ENCODE measurements at regions not wholly inside any gene's neighbourhood (a gene's known extent, or its start where the extent isn't known, plus 50 kb on each side); places are given as distances from the start of the nearest gene placed in this dataset.

DNA sequence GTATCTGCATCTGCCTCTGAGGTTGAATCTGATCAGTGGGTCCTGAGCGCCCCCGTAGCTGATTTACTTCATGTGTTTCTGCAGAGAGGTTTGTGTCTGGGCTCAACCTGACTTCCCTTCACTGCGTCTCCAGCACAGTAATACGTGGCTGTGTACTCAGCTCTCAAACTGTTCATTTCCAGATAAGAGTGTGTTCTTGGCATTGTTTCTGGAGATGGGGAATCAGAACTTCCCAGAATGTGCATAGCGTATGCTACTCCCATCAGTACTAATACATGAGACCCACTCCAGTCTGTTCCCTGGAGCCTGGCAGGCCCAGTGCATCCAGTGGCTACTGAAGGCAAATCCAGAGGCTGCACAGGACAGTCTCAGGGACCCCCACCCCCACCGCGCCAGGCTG, 1297.2 kb downstream of the TMEM121 start:
- no peak for DNase-seq

DNA sequence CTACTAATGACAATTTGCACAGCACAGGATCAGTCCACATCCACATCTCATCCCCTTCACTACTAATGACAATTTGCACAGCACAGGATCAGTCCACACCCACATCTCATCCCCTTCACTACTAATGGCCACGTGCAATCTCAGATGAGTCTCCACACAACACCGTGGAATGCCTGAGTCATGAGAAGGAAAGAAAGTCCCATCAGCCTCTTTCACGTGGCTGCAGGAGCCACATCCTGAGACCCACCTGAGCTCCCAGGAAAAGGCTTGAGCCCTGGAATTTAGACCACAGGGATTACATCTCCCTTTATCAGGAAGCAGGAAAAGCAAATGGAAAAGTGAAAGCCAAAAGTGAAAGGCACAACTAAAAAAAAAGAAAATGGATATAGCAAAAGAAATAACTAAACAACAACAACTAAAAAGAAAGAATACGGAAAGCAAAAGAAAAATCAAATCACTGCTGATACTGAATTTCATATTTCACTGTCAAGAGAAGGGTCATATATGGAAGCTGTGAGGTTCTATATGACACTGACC, 1300.5 kb downstream of the TMEM121 start:
- no peak for DNase-seq

- no peak for DNase-seq
These were observed 1304.9 kb downstream of the TMEM121 start for GRCh38 chr14:106831322-106831720.

GRCh38 chr14:106837870-106838269, 1311.5 kb downstream of the TMEM121 start:
- DNase-seq, result no peak

DNA sequence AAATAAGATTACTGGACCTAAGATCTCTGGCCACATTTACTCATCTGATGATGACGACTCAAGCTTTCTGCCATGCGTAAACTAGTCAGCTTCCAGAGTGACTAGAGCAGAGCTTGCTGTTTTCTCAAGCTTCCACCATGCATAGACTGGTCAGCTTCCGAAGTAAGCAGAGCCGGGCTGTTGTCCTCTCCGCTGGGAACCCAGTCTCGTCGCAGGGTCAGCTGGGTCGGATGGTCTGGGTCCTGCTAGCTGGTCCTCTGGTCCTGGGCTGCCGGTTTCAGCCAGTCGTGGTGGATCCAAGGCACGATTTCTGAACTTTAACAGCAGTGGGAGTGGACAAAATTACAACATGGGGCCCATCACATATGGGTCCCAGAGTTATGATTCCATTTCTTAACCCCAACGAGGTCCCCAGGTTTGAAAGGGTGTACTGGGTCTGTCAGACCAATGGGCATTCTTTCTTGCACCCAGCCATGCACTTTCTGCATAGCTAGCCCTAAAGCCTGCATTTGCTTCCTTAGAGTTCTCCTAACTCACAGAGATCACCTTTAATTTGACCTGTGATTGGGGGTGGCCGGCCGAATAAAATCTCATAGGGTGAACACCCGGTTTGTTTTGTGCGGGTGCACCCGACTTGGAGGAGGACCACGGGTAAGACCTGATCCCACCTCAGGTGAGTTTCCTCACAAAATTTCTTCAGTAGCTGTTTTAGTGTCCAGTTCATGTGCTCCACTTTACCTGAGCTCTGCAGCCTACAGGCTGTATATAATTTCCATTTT, 1312.8 kb downstream of the TMEM121 start:
- no peak for DNase-seq

- no peak for DNase-seq
These were observed 1313.9 kb downstream of the TMEM121 start for GRCh38 chr14:106840258-106840657.

DNA sequence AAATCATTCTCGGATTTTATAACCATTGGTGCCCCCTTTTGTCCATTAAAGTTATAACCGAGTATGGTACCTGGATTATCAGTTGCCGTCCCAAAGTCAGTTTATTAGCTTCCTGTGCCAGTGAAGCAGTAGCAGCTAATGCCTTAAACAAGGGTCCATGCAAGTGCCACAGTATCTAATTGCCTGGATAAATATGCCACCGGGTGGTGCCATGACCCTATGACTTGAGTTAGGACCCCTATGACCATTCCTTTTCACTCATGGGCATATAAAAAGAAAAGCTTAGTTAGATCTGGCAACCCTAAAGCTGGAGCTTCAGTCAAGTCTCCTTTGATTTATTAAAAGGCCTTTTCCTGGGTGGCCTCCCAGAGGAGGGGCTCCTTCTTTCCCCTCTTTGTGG, 1314.6 kb downstream of the TMEM121 start:
- no peak for DNase-seq

- no peak for DNase-seq
These were observed 1315.3 kb downstream of the TMEM121 start for GRCh38 chr14:106841701-106842100.

DNA sequence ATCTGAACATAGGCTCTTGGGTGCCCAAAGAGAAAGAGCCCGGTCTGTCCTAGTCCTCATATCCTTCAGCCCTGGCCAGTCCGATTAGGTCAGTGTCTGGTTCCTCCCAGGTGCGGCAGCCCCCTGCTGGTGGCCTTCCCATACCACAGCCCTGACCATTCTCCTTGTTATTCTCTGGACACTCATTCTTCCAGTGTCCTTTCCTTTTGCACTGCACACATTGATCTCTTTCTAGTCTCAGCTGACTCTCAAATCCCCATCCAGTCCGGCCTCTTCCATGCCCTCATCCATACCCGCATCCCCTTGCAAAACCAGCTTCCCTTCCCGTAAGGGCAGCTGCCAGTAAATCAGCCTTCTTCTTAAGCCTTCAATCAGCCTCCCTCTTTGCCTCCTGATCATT, 1316.3 kb downstream of the TMEM121 start:
- no peak for DNase-seq

GRCh38 chr14:106843386-106843785, 1317.0 kb downstream of the TMEM121 start:
- DNase-seq, result no peak

- DNase-seq, result no peak
These were observed 1317.6 kb downstream of the TMEM121 start for GRCh38 chr14:106843951-106844483.

DNA sequence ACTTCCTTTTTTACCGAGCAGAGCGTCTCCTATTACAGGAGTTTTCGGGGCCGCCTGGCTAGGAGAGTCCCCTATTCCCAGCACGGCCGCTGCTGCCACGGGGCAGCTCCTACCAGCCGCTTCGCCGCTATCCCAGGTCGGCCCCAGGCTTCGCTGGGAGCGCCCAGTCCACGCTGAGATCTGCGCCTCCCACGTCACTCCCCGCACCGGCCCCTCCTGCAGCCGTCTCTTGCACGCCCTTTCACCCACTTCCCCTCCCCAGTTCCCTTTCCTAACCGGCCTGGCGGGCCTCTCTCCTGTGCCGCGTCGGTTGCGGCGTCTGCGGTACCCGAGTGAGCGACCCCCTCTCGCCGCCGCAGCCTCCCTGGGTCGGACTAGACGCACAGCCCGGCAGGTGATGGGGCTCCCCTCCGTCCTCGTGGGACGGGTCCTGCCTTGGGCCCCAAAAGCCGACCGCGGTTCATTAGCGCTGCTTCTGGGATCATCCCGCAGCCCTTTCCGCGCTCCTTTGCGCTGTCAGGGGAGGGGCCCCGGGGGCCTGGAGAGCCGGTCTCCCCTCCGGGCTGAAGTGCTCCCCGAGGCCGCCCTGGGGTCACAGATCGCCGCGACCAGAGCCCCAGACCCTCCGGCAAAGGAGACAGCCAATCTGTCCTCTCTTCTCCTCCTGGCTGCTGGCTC, 1318.4 kb downstream of the TMEM121 start:
- no peak for DNase-seq

GRCh38 chr14:106845286-106846087, 1319.1 kb downstream of the TMEM121 start:
- no peak for DNase-seq

DNA sequence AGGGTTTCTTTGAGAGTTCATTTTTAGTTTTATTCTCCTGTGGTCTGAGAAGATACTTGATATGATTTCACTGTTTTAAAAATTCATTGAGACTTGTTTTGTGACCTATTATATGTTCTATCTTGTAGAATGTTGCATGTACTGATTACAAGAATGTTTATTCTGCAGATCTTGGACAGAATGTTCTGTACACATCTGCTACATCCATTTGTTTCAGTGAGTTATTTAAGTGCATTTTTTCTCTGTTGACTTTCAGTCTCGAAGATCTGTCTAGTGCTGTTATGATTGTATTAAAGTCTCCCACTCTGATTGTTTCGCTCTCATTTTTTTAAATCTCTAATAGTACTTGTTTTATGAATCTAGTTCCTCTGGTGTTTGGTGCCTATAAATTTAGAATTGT, 1319.8 kb downstream of the TMEM121 start:
- DNase-seq, result no peak

- no peak for DNase-seq
These were observed 1322.1 kb downstream of the TMEM121 start for GRCh38 chr14:106848330-106849121.

GRCh38 chr14:106850913-106851825, 1324.8 kb downstream of the TMEM121 start:
- DNase-seq, result no peak

DNA sequence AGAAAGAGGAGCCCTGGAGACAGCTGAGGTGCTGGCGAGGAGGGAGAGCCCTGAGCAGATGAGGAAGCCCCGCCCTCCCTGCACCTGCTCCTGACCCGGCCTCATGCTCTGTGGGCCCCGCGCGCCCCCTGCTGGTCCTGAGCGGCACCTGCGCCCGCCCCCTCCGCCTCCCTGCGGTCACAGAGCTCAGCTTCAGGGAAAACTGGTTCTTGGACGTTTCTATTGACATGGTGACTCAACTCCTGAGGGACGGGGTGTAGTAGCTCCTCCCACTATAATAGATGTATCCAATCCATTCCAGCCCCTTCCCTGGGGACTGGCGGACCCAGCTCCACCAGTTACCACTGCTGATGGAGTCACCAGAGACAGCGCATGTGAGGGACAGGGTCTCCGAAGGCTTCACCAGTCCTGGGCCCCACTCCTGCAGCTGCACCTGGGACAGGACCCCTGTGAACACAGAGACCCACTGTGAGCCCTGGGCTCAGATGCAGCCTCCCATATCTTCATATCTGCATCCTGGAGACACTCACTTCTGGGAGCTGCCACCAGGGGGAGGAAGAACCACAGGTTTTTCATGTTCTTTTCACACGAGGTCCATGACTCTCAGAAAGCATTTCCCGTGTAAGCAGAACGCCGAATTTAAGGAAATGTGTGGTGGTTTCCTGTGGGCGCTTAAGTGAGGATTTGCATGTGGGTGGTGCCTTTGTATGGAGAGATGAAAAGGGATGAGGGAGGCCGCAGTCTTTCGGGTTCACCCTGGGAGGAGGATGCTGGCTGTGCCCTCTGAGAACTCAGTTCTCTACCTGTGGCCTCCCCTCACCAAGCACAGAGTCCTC, 1346.4 kb downstream of the TMEM121 start:
- peak; percentile 53 for DNase-seq

GRCh38 chr14:106874350-106874749, 1348.0 kb downstream of the TMEM121 start:
- no peak for DNase-seq

GRCh38 chr14:106875503-106875902, 1349.1 kb downstream of the TMEM121 start:
- DNase-seq, result no peak

DNA sequence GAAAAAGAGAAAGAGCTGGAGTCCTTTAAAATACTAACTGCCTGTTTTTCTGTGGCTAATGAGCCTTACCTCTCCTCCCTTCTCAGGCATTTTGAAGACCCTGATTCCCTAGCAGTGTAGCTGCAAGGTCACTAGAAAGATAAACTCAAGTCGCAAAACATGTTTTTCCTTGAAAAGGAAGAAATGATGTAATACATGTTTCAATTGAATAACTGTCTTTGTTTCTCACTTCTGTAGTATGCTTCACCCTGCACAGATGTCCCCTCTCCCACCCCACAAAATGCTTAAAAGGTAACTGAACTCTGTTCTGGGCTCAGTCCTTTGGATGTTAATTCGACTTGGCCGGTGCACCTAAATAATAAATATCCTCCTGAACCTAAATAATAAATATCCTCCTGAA, 1350.3 kb downstream of the TMEM121 start:
- no peak for DNase-seq
